H9 (cell line): ENCODE measurements at regions not wholly inside any gene's neighbourhood (a gene's known extent, or its start where the extent isn't known, plus 50 kb on each side); places are given as distances from the start of the nearest gene placed in this dataset.

Source experiments
- DNase-seq: peaks from one replicate; pipeline ENCODE4 v3.0.0-alpha.2; 2017
- H2AFZ ChIP-seq: one replicate; pipeline ENCODE4 v1.6.1; 2013; ENCODE audit warnings: mild to moderate bottlenecking, low read length, control low read depth, moderate library complexity
- H2AK5ac ChIP-seq: 2 replicates; pipeline ENCODE4 v1.6.1; 2013; ENCODE audit warnings: low read length, control low read depth, mixed read lengths; ENCODE audit not compliant: insufficient read length
- H2BK120ac ChIP-seq: one replicate; pipeline ENCODE4 v1.6.1; 2013; ENCODE audit warnings: low read depth, mild to moderate bottlenecking, low read length, control low read depth, inconsistent platforms; ENCODE audit not compliant: poor library complexity, severe bottlenecking
- H2BK12ac ChIP-seq: 2 replicates; pipeline ENCODE4 v1.6.1; 2013; ENCODE audit warnings: low read length, control low read depth, mixed read lengths, low read depth; ENCODE audit not compliant: insufficient read length
- H2BK15ac ChIP-seq: 2 replicates; pipeline ENCODE4 v1.6.1; 2013; ENCODE audit warnings: low read depth, low read length, control low read depth
- H2BK20ac ChIP-seq: one replicate; pipeline ENCODE4 v1.6.1; 2013; ENCODE audit warnings: low read depth, mild to moderate bottlenecking, low read length, control low read depth, inconsistent platforms; ENCODE audit not compliant: poor library complexity, severe bottlenecking
- H2BK5ac ChIP-seq: 2 replicates; pipeline ENCODE4 v1.6.1; 2013; ENCODE audit warnings: low read length, control low read depth, mixed read lengths; ENCODE audit not compliant: insufficient read length
- H3K14ac ChIP-seq: 2 replicates; pipeline ENCODE4 v1.6.1; 2013; ENCODE audit warnings: low read length, control low read depth; ENCODE audit not compliant: insufficient read depth
- H3K18ac ChIP-seq: 2 replicates; pipeline ENCODE4 v1.6.1; 2013; ENCODE audit warnings: low read depth, mild to moderate bottlenecking, mixed read lengths, low read length, control low read depth; ENCODE audit not compliant: insufficient read length
- H3K23ac ChIP-seq: 2 replicates; pipeline ENCODE4 v1.6.1; 2013; ENCODE audit warnings: low read length, control low read depth, mixed read lengths, low read depth; ENCODE audit not compliant: insufficient read length
- H3K23me2 ChIP-seq: 2 replicates; pipeline ENCODE4 v1.6.1; 2013; ENCODE audit warnings: low read depth, mild to moderate bottlenecking, mixed read lengths, low read length, control low read depth; ENCODE audit not compliant: insufficient read length, poor library complexity, severe bottlenecking
- H3K27ac ChIP-seq: 2 replicates; pipeline ENCODE4 v1.5.1; 2013; ENCODE audit warnings: low read length, control low read depth, mixed read lengths, low read depth; ENCODE audit not compliant: insufficient read length
- H3K27me3 ChIP-seq: 2 replicates; pipeline ENCODE4 v1.6.1; 2013; ENCODE audit warnings: low read length, control low read depth, inconsistent platforms; ENCODE audit not compliant: insufficient read depth
- H3K4ac ChIP-seq: 2 replicates; pipeline ENCODE4 v1.6.1; 2013; ENCODE audit warnings: low read depth, mild to moderate bottlenecking, control low read depth, inconsistent platforms, low read length, moderate library complexity
- H3K4me1 ChIP-seq: 2 replicates; pipeline ENCODE4 v1.6.1; 2013; ENCODE audit warnings: low read length, control low read depth, inconsistent platforms; ENCODE audit not compliant: insufficient read depth
- H3K4me2 ChIP-seq: 2 replicates; pipeline ENCODE4 v1.6.1; 2013; ENCODE audit warnings: low read length, control low read depth, mixed read lengths; ENCODE audit not compliant: insufficient read length, insufficient read depth
- H3K56ac ChIP-seq: 2 replicates; pipeline ENCODE4 v1.6.1; 2013; ENCODE audit warnings: low read depth, mild to moderate bottlenecking, mixed read lengths, low read length, control low read depth; ENCODE audit not compliant: insufficient read length
- H3K79me1 ChIP-seq: 2 replicates; pipeline ENCODE4 v1.6.1; 2013; ENCODE audit warnings: low read depth, mild to moderate bottlenecking, moderate library complexity, low read length, control low read depth, inconsistent platforms; ENCODE audit not compliant: insufficient read depth, poor library complexity, severe bottlenecking
- H3K79me2 ChIP-seq: 2 replicates; pipeline ENCODE4 v1.6.1; 2013; ENCODE audit warnings: low read length, control low read depth, inconsistent platforms; ENCODE audit not compliant: insufficient read depth
- H3K9ac ChIP-seq: 2 replicates; pipeline ENCODE4 v1.6.1; 2013; ENCODE audit warnings: low read length, control low read depth, mixed read lengths; ENCODE audit not compliant: insufficient read length; ENCODE audit errors: extremely low read depth
- H3K9me3 ChIP-seq: one replicate; pipeline ENCODE4 v1.6.1; 2013; ENCODE audit warnings: low read depth, low read length, inconsistent platforms; ENCODE audit not compliant: control insufficient read depth
- H3T11ph ChIP-seq: one replicate; pipeline ENCODE4 v1.6.1; 2013; ENCODE audit warnings: mild to moderate bottlenecking, low read length, control low read depth, inconsistent platforms
- H4K20me1 ChIP-seq: one replicate; pipeline ENCODE4 v1.6.1; 2013; ENCODE audit not compliant: control insufficient read depth, insufficient read length, insufficient read depth
- H4K5ac ChIP-seq: 2 replicates; pipeline ENCODE4 v1.6.1; 2013; ENCODE audit warnings: low read depth, mild to moderate bottlenecking, mixed read lengths, low read length, control low read depth; ENCODE audit not compliant: insufficient read length
- H4K8ac ChIP-seq: replicated peaks from 2 replicates; pipeline ENCODE4 v1.6.1; 2013; ENCODE audit warnings: low read length, control low read depth, mixed read lengths, low read depth; ENCODE audit not compliant: insufficient read length
- H4K91ac ChIP-seq: 2 replicates; pipeline ENCODE4 v1.6.1; 2013; ENCODE audit warnings: low read depth, mild to moderate bottlenecking, moderate library complexity, mixed read lengths, low read length, control low read depth; ENCODE audit not compliant: insufficient read length
- H3K27ac Mint-ChIP-seq, 3 experiments: 2 replicates in 2 of 3; 3 replicates in 1 of 3; pipeline ENCODE4 v1.8.0; 2020 to 2021; ENCODE audit warnings: mixed read lengths in 3 of 3, mild to moderate bottlenecking in 1 of 3, moderate library complexity in 1 of 3
- H3K27me3 Mint-ChIP-seq: 2 replicates; pipeline ENCODE4 v1.8.0; 2021; ENCODE audit warnings: low read depth, mild to moderate bottlenecking, moderate library complexity, mixed read lengths
- H3K36me3 Mint-ChIP-seq, 3 experiments: 2 replicates in 2 of 3; 3 replicates in 1 of 3; pipeline ENCODE4 v1.8.0; 2020 to 2021; ENCODE audit warnings: low read depth in 3 of 3, mixed read lengths in 3 of 3; ENCODE audit not compliant: insufficient read depth in 1 of 3
- H3K4me1 Mint-ChIP-seq, 2 experiments: 2 replicates each; pipeline ENCODE4 v1.8.0; 2020; ENCODE audit warnings: mixed read lengths in 2 of 2
- H3K4me3 Mint-ChIP-seq, 2 experiments: 2 replicates in 1 of 2; 3 replicates in 1 of 2; pipeline ENCODE4 v1.8.0; 2020 to 2021; ENCODE audit warnings: mild to moderate bottlenecking in 2 of 2, mixed read lengths in 2 of 2, moderate library complexity in 1 of 2
- H3K9me3 Mint-ChIP-seq, 2 experiments: 2 replicates in 1 of 2; 3 replicates in 1 of 2; pipeline ENCODE4 v1.8.0; 2020; ENCODE audit warnings: mild to moderate bottlenecking in 2 of 2, mixed read lengths in 2 of 2, moderate library complexity in 1 of 2
- CTCF ChIP-seq: fragments of 200-600 bp; sonication (generic); conservative IDR thresholded peaks from 3 replicates; pipeline ENCODE4 v1.8.0; 2021; ENCODE audit warnings: antibody characterized with exemption, mild to moderate bottlenecking
- WGBS: extraction: QIAGEN DNeasy Blood & Tissue Kit; methylation state at CpG from one replicate; pipeline ENCODE4 v1.1.7; 2013; ENCODE audit warnings: missing lambda C conversion rate, low lambda C conversion rate, mixed read lengths; ENCODE audit not compliant: insufficient read length; ENCODE audit errors: extremely low coverage; 5-methylcytosine and 5-hydroxymethylcytosine counted together

- H3K9me3 Mint-ChIP-seq, result no peaks in the 10 kb centered on the region
- Histone ChIP-seq H3K9ac (no peak overlapping the region), H4K20me1 (no peaks in the 10 kb centered on the region), H3K79me2 (no peaks in the 10 kb centered on the region), H2BK5ac (no peak overlapping the region), H3K14ac (no peak overlapping the region), H3K23ac (no peak overlapping the region), H2AFZ (no peak overlapping the region), H3K4ac (no peak overlapping the region), H3K4me1 (peaks cover 3% of the 10 kb centered on the region; the same call in 1 of the 2 replicates), H3K27ac (no peak overlapping the region), H4K91ac (no peak overlapping the region), H3K56ac (peak overlapping the region; percentile 33), H4K8ac (no peak overlapping the region), H2BK120ac (no peak overlapping the region), H3K18ac (no peak overlapping the region), H2BK15ac (no peak overlapping the region), H2AK5ac (no peak overlapping the region), H2BK12ac (no peak overlapping the region), H3T11ph (no peak overlapping the region), H3K79me1 (no peaks in the 10 kb centered on the region), H3K23me2 (no peaks in the 10 kb centered on the region), H4K5ac (no peak overlapping the region), H3K4me2 (no peak overlapping the region), H3K9me3 (no peaks in the 10 kb centered on the region), H3K27me3 (no peaks in the 10 kb centered on the region; the same call in 1 of the 2 replicates), H2BK20ac (no peak overlapping the region)
- H3K27ac Mint-ChIP-seq, result no peak overlapping the region; a peak in 1 of 7 replicates
- H3K4me1 Mint-ChIP-seq, result peaks cover 27% of the 10 kb centered on the region in 2 experiments
- H3K36me3 Mint-ChIP-seq, result no peaks in the 10 kb centered on the region
- TF ChIP-seq CTCF, result no peak; the same call in 2 of the 3 replicates
- no peaks in the 10 kb centered on the region for H3K27me3 Mint-ChIP-seq
- DNase-seq, result no peak
- no CpG with 5 or more reads among the region's 1 CpG for WGBS
- no peak overlapping the region for H3K4me3 Mint-ChIP-seq
Measured at GRCh38 chr12:105468464-105468863, 138.0 kb downstream of the C12orf75 start.
